SK-MEL-5 (cell line): ENCODE measurements at regions not wholly inside any gene's neighbourhood (a gene's known extent, or its start where the extent isn't known, plus 50 kb on each side); places are given as distances from the start of the nearest gene placed in this dataset.
"Not testable (repeated sequence)": the region's sequence is repeated elsewhere in the genome, so short reads cannot be mapped to it uniquely, and the experiment has no call there.

Source experiments
- DNase-seq: peaks from one replicate; pipeline ENCODE4 v3.0.0-alpha.2; 2016; ENCODE audit warnings: low read depth, low spot score
- in situ Hi-C: cut with HindIII; loops from 2 replicates; pipeline ENCODE4 v1.10.0; 2016; ENCODE audit warnings: low sequenced_read_pairs, high pct_unique_total_duplicates, low pct_unique_long_range_greater_than_20kb

DNA sequence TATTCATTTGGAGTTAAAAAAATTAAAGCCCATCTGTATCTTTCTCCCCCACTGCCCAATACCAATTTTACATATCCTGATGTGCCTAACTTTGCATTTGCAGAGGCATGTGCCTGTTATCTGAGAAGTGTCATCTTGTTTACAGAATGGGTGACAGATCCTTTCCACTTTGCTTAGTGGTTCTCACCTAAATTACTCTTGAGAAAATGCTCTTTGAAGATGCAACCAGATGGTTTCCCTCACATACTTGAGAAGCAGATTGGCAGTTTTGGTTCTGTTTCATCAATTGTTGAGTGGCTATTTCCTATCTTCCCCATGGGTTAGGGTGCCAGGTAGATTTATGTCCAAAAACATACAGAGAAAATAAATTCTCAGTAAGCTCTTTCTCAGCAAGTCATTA, 1051.4 kb upstream of the ATXN7L3B start:
- DNase-seq, result no peak
- in situ Hi-C loops, result no loop called here

DNA sequence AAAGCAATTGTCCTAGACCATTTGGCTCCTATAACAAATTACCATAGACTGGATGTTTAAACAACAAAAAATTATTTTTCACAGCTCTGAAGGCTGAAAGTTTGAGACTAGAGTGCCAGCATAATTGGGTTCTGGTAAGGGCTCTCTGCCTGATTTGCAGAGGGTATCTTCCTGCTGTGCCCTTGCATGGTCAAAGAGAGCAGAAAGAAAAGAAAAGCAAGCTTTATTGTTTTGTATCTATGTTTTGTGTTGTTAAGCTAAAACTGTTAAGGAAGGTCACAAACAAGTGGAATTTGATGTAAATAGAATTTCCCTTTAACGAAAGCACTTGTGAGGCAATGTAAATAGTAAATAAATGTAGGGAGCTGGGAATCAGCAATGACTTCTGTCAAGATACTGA, 1031.0 kb upstream of the ATXN7L3B start:
- DNase-seq, result no peak

DNA sequence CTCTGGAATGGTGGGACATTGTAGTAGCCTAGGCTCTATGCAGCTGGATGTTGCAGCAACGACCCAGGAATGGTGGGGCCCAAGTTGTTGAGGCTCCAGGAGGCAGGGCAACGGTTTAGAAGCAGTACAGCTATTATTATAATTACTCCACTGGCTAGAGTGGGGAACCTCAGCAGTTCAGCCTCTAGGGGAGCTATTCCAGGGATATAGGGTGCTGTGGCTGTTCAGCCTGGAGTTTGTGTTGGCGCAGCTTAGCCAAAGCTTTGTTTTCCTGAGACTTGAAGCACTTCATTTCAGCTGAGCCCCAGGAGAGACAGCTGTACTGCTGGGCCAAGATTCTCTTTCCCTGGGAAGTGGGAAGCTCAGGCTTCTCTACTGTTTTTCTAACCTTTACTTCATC, 1023.0 kb upstream of the ATXN7L3B start:
- peak; percentile 20 for DNase-seq
- in situ Hi-C loops, result no loop called here

More for the DNA sequence above, 1031.0 kb upstream of the ATXN7L3B start:
- in situ Hi-C loops, result no loop called here

DNA sequence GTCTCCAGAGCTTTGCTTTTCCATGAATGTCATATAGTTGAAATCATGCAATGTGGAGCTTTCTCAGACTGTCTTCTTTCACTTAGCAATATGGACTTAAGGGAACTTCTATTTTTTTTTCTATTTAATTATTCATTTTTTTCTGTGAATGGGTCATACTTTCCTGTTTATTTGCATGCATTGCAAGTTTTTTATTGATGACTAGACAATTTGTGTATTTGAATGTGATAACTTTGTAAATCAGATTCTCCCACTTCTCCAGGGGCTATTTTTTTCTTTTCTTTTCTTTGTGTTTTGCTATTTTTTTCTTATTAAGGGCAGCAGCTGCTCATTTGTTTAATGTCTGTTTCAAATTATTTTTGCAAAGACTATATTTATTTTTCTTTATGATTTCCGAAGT, 1019.8 kb upstream of the ATXN7L3B start:
- no peak for DNase-seq
- in situ Hi-C loops, result no loop called here

DNA sequence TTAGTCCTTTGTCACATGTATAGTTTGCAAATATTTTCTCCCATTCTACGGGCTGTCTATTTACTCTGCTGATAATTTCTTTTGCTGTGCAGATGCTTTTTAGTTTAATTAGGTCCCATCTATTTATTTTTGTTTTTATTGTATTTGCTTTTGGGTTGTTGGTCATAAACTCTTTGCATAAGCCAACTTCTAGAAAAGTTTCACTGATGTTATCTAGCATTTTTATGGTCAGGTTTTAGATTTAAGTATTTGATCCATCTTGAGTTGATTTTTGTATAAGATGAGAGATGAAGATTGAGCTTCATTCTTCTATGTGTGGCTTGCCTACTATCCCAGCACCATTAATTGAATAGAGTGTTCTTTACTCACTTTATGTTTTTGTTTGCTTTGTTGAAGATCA, 1008.4 kb upstream of the ATXN7L3B start:
- DNase-seq, result no peak
- in situ Hi-C loops, result no loop called here

DNA sequence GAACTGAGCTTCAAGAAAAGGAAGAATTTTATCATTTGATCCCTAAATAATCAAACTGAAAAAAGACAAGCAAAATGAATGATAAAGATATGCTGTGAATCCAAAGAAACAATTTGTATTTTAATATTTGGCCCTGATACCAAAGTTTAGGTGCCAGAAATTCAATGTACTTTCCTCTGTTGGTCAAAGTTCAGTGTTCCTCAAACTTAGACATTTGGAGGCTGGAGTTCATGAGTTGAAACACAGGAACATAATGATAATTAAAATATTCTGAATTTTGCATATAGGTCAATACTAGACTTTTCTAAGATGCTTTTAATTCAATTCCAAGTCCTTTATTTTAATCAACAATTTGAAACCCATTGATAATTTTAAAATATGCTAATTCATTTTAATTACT, 1007.7 kb upstream of the ATXN7L3B start:
- DNase-seq, result no peak
- in situ Hi-C loops, result no loop called here

DNA sequence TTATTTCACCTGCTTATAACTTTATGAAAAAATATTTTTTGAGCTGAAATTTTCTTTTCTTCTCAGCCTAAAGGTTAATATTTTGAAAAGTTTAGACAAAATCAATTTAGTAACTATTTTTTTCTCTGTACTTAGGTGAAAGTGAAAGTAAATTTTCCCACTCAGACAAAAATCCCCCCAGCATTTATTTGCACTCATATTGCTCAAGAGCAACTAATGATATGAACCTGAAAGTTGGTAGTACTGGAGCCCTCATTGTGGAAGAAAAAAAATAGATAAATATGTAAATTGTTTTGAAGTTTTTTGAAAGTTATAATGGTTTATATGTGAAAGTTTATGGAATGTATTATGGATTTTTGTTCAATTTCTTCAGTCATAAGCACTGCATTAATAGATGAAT, 1005.9 kb upstream of the ATXN7L3B start:
- in situ Hi-C loops, result no loop called here

DNA sequence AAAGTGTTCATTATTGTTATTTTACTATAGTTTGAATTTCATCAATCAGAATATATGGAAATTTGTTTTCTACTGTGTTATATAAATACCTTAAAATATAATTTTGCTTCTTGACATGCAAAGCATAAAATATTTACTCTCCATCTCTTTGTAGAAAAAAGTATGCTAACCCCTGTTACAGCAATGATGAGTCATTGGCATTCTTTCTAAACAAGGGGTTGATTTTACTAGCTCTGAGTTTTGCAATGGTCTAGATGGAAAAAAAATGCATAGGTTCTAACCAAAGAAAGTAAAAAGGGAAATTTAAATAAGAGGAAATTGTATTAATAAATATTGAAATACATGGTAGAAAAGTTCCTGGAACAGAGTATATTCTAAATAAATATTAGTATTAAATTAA, 990.2 kb upstream of the ATXN7L3B start:
- no peak for DNase-seq
- in situ Hi-C loops, result no loop called here

More for the DNA sequence above, 1005.9 kb upstream of the ATXN7L3B start:
- DNase-seq, result no peak

DNA sequence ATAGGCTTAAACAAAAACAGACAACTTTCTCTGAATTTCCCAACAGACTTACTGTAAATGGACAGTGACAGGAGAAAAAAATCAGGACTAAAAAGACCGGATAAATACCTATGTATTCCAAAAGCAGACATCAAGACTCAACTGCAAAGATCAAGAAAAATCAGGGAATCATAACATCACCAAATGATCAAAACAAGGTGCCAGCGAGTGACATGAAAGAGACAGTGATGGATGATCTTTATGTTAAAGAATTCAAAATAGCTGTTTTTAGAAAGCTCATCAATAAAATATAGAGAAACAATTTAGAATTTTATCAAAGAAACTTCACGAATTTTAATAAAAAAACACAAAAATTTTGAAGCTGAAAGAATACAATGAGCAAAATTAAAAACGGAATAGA, 952.5 kb upstream of the ATXN7L3B start:
- no peak for DNase-seq
- in situ Hi-C loops, result no loop called here

DNA sequence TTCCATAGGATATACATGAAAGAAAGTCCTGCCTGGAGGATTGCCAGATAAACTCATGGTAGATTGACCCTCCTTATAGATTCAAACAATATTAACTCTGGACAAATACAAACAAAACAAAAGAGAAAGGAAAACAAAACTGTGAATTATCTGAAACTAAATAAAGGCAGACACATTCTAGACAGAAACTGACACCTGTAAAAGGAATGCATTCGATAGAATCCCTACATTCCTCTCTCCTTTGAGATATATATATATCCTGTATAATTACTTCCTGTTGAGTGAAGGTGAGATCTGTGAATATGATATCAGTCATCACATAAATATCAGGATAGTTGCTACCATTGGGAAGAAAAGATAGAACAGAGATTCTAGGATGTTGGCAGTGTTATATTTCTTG, 948.4 kb upstream of the ATXN7L3B start:
- in situ Hi-C loops, result no loop called here
- no peak for DNase-seq

DNA sequence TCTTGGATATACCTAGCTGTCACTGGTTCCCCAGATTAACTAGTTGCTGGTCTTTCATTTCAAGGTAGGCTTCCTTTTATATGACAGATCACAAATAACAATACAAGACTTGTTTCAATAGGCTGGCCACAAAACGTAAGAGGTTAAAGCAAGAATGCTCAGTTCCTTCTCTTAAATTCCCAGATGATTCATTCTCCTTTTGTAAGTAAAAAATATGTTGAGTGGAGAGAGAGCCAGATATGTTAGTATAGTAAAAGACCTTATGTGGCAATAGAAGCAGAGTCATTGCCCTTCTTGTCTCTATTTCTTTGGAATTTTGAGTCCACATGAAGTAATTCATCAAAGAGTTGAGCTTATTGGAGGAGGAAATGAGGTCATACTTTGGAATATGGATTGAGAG, 939.0 kb upstream of the ATXN7L3B start:
- in situ Hi-C loops, result no loop called here
- DNase-seq, result no peak

DNA sequence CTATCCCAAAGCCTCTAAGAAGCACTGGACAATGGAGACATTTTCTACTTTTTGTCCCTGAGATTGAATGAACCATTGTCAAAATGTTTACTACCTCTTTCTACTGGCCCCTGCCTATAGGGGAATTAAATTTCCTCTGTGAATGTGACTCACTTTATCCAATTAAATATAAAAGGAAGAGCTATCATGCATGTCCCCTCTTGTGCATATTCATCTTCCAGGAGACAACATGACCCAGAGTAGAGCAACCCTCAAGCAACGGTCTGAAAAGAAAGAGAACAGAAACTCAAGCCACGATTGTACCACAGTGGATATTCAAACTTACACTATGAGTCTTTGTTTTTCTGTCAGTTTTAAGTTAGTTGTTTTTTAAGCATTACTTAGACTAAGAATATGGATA, 938.4 kb upstream of the ATXN7L3B start:
- in situ Hi-C loops, result no loop called here
- DNase-seq, result peak; percentile 20

DNA sequence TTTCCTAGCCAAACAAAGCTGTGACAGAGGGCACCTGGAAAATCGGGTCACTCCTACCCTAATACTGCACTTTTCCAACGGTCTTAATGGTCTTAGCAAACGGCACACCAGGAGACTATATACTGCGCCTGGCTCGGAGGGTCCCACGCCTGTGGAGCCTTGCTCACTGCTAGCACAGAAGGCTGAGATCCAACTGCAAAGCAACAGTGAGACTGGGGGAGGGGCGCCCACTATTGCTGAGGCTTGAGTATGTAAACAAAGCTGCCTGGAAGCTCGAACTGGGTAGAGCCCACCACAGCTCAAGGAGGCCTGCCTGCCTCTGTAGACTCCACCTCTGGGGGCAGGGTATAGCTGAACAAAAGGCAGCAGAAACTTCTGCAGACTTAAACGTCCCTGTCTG, 931.7 kb upstream of the ATXN7L3B start:
- in situ Hi-C loops, DNase-seq: not testable (repeated sequence)

DNA sequence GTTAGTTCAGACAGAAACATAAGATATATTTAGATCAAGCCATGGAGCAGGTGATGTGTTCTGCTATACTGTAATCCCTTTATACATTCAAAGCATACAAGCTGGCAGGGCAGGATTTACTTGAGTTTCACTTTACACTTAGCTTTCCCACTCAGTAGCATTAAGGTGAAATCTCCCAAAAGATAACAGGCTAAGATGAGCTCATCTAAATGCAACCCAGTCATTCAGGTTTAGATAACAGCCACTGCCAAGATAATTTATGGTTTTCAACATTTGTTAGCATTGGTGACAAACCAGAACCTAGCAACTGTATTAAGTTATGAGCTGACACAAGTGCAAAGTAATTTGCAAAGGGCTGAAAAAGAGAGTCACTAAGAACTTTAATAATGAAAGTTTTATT, 925.1 kb upstream of the ATXN7L3B start:
- no peak for DNase-seq
- in situ Hi-C loops, result no loop called here

DNA sequence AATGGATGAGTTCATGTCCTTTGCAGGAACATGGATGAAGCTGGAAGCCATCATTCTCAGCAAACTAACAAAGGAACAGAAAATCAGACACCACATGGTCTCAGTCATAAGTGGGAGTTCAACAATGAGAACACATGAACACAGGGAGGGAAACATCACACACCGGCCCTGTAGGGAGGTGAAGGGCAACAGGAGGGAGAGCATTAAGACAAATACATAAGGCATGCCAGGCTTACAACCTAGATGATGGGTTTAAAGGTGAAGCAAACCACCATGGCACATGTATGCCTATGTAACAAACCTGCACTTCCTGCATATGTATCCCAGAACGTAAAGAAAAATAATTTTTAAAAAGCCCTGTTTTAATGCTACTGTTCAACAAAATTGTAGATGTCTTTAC, 914.2 kb upstream of the ATXN7L3B start:
- no peak for DNase-seq
- in situ Hi-C loops, result no loop called here

DNA sequence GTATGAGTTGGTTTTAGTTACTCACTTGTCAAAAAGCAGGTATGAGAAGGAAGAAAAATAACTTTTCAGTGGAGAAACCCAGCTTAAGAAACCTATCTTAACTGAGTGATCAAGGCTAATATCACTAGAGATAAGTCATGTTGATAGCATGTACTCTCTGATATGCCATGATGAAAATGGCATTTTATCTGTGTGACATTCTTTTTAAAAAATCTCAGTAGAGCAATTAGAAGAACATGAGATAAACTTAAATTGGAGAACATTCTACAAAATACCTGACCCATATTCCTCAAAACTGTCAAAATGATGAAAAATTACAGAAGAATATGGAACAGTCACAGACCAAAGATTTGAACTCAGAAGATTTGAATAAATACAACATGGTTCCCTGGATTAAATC, 912.4 kb upstream of the ATXN7L3B start:
- in situ Hi-C loops, result no loop called here
- DNase-seq, result no peak

DNA sequence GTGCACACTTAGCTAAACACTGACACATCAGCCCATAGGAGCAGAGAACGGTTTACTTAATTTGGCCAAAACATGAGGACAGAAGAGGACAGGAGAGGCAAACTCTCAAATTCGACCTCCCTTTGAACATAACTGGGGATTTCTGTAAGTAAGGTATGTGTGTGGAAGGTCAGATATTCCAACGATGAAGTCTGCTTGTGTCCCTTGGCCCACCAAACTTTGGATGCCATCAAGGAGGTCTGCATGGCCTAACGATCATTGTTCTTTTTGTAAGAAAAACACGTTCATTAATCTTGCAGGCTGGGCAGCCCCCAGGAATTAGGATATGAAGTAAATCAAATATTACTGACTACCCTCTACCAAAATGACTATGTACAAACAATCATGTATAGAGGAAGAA, 908.5 kb upstream of the ATXN7L3B start:
- no peak for DNase-seq
- in situ Hi-C loops, result no loop called here

DNA sequence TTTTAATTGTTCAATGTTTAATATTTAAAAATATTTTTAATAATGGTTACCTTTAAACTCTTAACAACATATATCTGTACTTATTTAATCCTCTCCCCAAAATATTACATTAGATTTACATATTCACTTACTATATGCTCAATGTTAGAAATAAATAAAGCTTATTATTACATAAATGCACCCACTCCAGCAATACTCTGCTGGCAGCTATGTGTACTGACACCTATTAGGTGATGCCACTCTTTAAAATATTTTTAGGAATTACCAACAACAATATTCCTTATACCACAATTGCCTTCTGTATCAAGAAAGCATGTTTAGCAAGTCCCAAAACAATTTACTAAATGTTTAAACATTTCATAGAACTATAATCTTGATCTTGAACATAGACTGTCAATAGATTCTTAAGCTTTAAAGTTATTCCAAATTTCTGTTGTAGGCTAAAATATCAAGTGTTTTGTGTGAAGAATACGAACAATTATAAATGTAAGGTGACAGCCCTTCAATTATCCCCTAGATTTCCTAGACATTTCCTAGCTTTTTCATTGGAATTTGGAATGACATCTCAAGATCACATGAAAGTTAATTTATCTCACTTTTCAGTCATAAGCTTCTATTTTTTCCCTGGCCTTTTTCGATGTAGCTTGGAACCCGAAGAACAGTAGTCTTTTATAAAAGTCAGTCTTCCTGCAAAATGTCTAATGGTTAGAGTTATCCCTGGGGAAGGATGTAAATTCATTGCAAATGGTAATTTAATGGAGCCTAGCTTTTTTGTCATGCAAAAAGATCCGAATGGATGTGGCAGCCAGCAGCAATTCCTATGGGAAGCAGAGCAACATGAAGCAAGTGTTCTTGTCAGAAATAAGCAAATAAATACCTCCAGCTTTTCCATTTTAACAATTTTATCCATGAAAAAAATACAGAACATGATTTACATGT, 907.5 kb upstream of the ATXN7L3B start:
- in situ Hi-C loops, result no loop called here
- DNase-seq, result peak; percentile 45

DNA sequence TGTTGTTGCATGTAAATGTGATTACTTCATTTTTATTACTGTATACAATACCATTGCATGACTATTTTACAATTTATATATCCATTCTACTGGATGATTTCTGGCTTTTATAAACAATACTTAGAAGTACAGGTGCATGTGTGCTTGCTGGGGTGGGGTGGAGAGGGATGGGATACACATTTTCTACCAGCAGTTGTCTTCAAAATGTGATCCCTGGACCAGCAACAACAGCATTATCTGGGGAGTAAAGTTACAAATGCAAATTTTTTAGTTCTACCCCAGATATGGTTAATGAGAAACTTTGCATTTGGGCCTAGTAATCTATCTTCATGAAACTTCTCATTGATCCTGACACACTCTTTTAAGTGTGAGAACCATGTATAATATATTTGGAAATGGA, 905.4 kb upstream of the ATXN7L3B start:
- in situ Hi-C loops, result no loop called here
- DNase-seq, result no peak
